HG02588 (cell line): ENCODE measurements at regions not wholly inside any gene's neighbourhood (a gene's known extent, or its start where the extent isn't known, plus 50 kb on each side); places are given as distances from the start of the nearest gene placed in this dataset.
"Not testable (repeated sequence)": the region's sequence is repeated elsewhere in the genome, so short reads cannot be mapped to it uniquely, and the experiment has no call there.

Experiments used
- ATAC-seq: cut with Tn5 transposase; IDR thresholded peaks from one replicate; pipeline ENCODE4 v1.9.1; 2021; ENCODE audit warnings: mild to moderate bottlenecking, moderate library complexity; ENCODE audit not compliant: unreplicated experiment

DNA sequence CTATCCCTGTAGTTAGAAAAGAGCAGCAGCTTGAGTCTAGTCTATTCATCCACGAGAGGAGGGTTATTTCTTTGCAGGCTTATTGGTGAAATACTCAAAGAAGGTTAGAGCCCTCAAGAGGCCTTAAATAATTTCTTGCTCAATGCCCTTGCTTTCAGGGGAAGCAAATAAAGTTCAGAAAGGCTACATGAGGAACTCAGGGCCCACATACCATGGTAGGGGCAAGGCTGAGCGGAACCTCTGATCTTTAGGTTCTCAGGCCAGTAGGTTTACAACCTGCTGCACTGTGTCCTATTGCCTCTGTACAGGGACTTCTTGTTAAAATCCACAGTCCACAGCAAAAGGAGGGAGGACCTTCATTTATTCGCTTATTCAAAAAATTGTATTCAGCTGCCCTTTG lies 101.7 kb downstream of the ADAMTS15 start:
- no peak for ATAC-seq

DNA sequence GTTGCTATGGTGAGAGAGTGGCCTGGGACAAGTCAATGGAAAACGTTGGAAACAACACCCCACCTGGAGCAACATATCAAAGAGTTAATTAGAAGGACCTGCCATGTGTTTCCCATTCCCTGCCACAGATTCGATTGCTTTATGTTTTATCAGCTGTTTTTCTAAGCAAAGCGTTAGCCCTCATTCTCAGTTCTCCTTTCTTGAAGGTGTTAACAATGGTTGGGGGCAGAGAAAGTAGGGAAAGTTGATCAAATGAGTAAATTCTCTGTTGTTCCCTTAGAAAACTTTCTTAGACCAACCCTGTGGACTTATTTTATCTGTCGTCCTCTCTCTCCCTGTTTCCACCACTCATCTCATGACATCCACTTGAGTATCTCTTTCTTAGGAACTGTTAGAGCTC lies 102.5 kb downstream of the ADAMTS15 start:
- ATAC-seq: no peak

DNA sequence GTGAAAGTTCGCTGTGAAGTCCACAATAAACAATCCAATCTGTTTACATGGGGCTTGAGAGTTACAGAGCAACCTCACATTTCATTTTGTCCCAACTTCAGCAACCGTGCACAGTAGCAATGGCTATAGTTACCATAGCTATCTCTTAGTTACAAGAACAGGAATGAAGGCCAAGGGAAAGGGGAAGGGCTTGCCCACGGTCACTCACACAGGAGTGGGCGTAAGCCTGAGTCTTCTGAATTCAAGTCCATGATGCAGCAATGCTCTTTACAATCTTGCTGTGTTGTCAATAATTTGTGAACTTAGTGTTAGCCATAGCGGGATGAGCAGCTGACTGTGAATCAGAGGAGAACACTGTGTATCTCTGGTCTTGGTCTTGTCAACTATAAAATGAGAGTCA lies 102.9 kb downstream of the ADAMTS15 start:
- no peak for ATAC-seq

DNA sequence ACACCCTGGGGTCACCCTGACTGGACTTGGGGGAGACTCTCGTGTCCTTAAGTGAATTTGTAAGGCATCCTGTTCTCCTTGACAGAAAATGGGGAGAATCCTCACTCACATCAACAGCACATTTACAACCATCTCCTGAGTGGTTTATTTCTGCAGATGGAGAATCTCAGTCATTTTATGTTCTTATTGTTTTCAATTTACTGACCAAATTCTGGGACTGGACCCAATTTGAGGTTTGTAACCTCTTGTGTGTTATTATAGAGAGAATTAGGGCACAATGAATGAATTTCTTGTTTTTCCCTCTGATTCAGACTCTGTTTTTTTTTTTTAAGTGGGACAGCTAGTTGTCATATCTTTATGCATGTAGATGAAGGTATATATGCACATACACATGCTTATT lies 104.9 kb downstream of the ADAMTS15 start:
- ATAC-seq: no peak

DNA sequence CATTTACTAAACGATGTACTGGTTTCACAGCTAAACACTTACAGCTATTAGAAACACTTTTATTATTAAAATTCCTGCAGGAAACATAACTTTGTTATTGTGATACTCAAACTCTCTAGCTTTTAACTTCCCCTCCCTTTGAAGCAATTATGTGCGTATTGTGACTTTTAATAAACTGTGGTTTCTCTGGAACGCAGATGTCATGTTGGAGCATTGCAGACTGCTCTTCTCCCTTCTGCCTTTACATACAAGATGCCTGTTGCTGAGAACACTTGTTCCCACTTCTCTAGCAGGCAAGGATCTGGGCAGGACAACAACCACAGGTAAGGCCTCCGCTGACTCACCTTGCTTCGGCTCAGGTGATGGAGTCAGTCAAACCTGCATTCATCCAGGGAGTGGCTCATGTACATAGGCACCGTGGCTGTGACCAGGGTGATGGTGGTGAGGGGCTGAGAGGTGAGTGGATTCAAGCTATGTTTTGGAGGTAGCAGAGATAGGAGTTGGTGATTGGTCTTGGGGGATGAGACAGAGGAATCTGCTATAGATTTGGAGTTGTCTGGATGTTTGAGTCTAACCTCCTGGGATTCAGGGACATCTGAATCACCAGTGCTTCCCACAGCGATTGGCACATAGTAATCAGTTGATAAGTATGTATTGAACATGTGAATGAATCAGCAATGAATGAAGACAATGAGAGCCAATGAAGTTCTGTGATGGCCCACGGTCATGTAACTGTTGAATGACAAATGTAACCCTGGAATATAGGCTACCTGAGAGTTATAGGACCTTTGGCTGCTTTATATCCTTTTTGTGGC lies 106.0 kb downstream of the ADAMTS15 start:
- ATAC-seq: no peak

DNA sequence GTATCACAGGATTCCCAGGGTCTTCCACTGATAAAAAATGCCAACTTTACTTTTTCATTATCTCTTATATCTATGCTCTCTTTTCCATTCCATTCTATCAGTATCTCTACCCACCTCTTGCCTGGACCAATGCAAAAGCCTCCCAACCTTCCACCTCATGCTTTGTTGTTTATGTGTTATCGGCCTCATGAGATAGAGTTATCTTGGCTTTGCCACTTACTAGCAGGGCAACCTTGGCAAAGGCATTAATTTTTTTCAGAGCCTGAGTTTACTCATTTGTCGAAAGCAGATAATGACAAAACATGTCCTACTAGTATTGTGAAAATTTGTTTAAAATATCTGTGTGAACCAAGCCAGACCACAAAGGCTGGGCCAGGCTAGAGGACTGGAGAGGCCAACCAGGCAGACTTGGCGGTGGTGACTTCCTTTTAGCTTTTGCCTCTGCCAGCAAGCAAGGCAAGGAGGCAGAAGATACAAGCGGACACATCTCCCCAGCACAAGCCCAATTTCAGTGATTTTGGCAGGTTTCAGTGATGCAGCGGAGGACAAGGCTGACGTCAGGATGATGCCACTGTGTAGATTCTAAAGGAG lies 106.9 kb downstream of the ADAMTS15 start:
- ATAC-seq: no peak

DNA sequence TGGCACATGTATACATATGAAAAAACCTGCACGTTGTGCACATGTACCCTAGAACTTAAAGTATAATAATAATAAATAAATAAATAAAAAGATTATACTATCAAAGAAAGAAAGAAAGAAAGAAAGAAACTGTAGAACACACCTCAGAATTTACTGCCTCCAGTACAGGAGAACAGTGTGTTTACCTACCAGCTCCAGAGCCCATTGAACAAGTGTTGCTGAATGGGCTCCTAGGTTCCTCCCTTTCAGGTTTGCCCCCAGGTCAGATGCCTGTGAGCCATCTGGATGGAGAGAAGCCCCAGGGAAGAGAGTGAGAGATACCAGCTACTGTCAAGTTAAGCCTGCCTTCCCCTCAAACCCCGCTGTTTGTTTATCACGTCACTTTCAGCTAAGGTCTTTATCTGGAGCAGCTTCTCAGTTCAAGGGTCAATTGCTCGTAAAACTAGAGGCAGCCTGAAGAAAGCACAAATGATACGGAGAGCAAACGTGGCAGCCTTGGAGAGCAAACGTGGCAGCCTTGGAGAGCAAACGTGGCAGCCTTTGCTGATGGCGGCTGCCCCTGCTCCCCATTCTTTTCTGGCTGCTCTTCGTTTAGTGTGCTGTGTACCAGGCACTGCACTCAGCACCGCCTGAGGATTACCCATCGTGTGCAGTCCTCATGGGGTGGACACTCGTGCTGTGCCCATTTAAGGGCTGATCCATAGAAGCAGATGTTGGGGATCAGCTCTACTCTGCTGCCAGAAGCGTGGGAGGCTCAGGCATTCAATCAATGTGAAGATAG lies 111.7 kb downstream of the ADAMTS15 start:
- ATAC-seq: no peak

DNA sequence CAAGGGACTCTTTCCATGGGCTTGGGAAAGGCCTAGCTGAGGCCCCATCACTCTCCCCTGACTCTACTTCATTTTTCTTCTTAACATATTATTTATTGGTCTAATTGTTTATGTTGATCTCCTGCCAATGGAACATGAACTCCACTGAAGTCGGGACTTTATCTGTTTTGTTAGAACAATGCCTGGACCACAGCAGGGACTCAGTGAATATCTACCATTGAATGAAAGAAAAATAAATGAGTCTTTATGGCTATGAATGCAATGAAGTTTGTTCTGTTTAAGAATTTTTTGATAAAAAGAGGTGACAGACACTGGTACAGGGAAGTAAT lies 112.3 kb downstream of the ADAMTS15 start:
- no peak for ATAC-seq

DNA sequence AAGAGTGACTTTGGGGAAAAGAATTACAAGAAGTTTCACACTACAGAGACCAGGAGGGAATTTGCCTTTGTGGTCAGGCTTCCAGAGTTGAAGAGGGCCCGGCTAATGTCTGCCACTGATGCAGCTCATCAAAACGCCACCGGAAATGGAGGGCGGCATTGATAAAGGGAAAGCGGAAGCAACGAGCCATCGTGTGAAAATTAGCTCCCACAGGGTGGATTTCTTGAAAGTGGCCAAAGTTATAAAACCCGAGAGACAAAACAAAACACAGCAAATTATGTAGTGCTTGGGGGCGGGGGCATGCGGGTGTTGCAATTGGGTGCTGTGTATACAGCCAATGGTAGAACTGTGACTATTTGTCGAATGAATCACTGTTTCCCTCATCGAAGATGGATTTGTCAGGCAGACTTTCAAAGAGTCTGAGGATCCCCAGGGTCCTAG lies 113.0 kb downstream of the ADAMTS15 start:
- no peak for ATAC-seq

DNA sequence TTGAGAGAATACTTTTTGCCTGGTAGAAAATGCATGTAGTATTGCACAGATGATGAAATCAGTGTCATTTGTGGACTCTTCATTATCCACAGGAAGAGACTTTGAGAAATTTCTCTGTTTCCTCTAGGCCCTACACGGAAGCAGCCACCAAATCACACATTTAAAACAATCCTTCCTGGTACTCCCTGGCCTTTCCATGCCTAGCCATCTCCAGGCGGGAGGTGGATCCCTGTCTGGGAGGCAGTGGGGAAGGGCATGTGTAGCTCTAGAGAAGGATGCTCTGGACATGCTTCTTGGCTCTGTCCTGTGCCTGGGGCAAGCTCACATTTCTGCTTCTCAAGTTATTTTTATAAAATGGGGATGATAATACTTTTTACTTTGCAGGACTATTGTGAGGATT lies 114.1 kb downstream of the ADAMTS15 start:
- no peak for ATAC-seq

DNA sequence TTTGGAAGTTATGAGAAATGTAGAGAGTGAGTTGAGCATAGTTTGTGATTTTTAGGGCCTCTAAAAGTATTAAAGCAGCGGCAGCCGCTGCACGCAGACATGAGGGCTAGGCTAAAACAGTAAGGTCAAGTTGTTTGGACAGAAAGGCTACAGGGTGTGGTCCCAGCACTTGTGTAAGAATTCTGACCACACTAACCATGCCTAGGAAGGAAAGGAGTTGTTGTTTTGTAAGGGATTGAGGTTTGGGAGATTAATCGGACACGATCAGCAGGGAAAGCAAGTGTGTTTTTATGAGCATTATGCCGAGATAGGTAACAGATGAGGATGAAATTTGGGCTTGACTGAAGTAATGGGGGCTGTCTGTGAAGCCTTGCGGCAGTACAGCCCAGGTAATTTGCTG lies 117.9 kb downstream of the ADAMTS15 start:
- ATAC-seq: not testable (repeated sequence)

DNA sequence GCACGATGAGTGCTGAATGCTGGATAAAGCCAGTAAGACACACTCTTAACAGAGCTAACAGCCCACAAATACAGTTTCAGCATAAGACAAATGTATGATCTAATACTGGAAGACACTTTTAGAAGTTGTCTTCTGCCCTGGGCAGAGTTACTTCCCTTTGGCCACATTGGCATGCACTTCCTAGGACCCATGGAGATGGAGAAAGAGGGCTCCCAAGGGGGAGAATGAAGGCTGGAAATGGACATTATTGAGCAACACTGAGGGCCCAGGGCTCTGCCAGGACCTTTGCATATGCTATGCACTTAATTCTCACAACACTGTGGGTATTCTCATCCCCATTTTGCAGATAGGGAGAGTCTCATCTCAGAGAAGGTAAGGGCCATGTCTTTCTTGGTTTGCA lies 123.1 kb downstream of the ADAMTS15 start:
- ATAC-seq: no peak

DNA sequence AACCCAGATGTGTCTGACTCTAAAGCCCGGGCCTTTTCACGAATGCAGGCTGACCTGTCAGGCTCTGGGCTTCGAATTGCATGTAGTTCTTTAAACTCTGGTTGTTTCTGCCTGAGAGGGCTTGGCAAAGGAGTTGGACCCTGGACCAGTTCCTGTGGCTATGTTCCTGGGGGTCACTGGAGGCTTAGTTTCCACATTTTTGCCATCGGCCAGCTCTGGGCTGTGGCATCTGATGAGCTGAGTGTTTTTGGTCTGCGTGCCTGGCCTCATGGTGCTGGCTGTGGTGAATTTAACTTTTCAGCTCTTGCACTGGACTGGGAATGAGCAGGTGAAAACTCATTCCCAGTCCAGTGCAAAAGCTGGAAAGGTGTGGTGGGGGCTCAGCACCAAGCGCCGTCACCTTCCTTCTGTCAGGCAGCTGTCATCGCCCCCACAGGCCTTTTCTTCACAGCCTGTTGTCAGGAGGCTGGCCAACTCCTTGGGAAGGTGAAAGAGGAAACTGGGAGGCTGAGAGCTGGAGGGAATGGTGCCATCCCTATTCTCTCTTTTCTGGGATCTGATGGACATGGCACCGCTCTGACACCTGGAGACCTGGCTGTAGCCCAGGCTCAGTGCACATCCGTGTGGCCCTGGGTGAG lies 123.6 kb downstream of the ADAMTS15 start:
- ATAC-seq: no peak

DNA sequence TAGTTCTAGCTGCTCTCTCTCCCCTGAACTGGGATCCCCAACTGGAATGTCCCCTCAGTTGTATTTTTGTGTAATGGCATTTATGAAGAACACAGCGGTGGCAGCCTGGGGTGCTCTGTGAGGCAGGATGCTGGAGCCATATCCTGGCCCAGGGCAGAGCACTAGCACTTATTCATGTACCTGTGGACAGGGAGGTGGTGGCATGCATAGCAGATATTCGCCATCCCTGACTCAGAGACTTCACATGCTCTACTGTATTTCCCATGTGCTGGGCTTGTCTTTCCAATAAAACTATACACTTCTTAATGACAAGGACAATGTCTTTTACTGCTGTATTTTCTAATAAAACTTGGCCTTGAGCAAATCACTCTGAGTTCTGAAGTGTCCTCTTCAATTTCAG lies 125.3 kb downstream of the ADAMTS15 start:
- ATAC-seq: no peak

DNA sequence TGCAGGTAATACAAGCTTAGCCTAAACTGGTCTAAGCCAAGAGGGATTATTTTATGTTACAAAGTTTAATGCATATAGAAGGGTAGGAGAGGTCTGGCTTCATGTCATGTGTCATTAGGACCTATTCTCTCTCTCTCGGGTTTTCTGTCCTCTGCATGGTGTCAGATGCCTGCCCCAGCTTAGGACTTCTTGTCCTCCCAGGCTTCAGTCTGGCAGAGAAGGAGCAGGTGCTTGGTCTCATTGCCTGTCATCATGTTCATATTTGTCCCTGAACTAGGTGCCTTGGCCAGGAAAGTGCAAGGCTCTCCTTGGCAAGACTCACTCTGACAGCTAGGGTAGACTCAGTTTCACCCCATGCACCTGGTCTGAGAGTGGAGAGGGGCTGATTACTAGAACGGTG lies 126.3 kb downstream of the ADAMTS15 start:
- ATAC-seq: no peak

DNA sequence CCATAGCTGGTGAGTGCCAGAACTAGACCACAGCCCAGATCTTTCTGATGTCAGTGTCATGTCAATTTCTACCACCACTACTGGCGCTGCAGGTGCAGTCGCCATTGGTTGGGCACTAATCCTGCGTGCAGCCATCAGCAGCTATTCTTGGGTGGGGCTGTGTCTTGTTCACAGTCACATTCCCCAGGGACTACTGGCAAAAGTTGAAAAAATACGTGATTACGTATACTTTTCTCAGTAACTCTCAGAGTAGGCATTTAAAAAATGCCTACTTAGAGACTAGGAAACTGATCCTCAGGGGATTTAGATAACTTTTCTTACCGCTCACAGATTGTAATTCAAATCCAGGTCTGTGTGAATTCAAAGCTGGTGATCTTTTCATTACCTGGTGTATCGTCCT lies 127.7 kb downstream of the ADAMTS15 start:
- ATAC-seq: no peak

DNA sequence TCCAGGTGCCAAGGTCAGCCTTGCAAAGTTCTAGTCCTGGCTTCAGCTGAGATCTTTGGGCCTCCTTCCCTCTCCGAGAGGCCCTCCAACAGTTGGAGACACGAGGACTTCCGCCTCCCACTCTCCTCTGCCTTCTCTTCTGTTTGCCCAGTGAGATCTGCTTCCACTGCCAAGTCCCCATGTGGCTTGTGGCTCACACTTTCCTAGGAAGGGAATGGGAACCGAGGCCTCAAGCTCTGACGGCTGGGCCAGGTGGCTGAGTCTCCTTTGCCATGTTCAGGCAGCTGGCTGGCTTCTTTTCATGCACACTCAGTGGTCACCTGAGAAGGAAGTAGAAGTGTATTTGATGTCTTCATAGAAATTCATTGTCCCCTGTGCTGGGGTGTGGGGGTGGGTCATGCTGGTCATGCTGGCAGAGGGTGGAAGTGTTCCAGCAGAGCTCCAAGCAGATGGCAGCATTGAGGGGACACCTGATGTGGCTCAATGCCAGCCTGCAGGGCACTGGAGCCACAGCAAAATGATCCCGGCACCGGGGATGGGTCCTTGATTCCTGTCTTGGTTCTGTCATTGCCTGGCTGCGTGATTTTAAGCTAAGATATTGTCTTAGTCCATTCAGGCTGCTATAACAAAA lies 130.4 kb downstream of the ADAMTS15 start:
- no peak for ATAC-seq

DNA sequence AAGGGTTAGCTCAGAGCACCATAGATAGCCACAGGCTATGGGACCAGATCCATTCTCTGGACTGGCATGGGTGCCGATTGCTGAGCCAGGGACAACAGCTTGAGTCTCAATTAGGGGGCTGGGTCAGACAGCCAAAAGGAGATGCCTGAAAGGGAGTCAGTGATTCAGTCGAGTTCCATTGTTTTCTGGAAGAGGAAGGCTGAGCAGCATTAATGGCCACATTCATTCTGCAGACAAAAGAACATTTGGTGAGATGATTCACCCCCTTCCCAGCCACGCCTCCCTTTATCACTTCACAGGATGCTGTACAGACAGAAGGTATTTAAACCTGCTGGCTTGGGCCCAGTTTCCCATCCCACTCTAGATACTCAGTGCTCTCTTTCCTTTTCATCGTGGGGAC lies 131.9 kb downstream of the ADAMTS15 start:
- no peak for ATAC-seq

DNA sequence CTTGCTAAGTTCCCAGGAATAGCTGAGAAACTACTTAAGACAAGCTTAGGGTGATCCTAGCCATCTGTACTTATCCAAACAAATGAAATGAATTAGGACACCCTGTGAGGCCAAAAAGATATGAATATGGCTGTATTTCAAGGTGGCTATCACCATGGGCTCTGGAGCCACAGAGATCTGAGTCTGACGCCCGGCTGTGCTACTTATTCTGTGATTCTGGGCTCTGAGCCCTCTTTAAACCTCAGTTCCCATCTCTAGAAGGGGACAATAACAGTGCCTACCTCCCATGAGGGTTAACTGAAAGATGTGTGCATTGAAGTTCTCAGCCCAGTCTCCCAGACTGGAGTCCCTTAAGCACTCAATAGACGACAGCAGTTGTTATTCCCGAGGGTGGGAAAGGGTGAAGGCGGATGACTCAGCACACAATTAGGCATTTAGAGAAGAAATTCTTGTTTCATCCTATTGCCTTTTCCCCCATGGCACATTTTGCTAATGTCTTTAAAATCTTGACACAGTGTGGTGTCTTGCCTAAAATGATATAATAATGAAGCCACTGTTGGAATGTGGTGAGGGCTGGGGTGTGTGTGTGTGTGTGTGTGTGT lies 132.5 kb downstream of the ADAMTS15 start:
- ATAC-seq: no peak

DNA sequence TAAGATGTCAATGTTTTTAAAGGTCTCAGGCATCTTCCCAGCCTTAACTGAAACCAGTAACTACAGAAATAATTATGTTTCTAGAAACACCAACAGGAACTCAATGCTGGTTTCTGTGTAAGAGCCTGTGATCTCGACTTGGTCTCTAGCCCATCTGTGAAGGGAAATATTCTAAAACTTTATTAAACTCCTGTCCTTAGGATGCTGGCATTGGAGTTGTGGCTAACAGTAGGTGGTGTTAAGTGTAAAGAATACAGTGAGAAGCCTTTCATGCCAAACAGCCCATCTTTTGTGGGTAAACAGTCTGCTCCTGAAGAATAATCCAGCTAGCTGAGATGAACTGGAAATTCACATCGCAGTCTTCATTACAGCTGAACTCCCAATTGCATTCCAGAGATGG lies 133.2 kb downstream of the ADAMTS15 start:
- ATAC-seq: no peak

DNA sequence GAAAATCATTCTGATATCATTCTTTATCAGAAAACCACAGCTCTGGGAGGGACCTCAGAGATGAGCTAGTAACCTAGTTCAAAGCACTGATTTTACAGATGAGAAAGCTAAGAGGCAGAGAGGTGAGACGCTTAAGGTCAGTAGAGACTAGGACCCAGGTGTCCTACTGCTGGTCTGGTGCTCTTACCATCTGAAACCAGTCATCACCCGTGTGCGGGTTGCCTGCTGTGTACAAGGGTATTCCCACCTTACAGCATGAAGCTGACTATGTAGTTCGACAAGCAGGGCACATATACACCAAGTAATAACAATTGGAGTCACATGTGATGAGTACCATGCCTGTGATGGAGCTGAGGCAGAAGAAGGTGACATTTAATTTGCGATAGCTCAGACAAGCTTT lies 133.7 kb downstream of the ADAMTS15 start:
- no peak for ATAC-seq
